Heart right ventricle (tissue), 16 donors: ENCODE measurements at regions not wholly inside any gene's neighbourhood (a gene's known extent, or its start where the extent isn't known, plus 50 kb on each side); places are given as distances from the start of the nearest gene placed in this dataset.

ENCODE experiments used
- ATAC-seq, 8 donors: fragments of 200-7000 bp; cut with Tn5 transposase; one replicate each; pipeline ENCODE4 v1.9.1; 2020; ENCODE audit warnings: mild to moderate bottlenecking in 8 of 8, moderate library complexity in 8 of 8, moderate number of reproducible peaks in 1 of 8
- DNase-seq, 2 donors: peaks; one replicate each; pipeline ENCODE4 v3.0.0-alpha.2; 2020
- H3K27ac ChIP-seq, 10 donors: fragments of 200-600 bp; sonication (generic) in 2 of 10; one replicate each; pipeline versions ENCODE4 v1.5.0 to v1.8.0; 2020 to 2022; ENCODE audit warnings: mild to moderate bottlenecking in 3 of 10
- H3K27me3 ChIP-seq, 7 donors: fragments of 200-600 bp; one replicate each; pipeline ENCODE4 v1.8.0; 2021 to 2022; ENCODE audit warnings: mild to moderate bottlenecking in 2 of 7
- H3K36me3 ChIP-seq, 9 donors: fragments of 200-600 bp; sonication (generic) in 1 of 9; one replicate each; pipeline versions ENCODE4 v1.5.0 to v1.8.0; 2020 to 2022; ENCODE audit warnings: mild to moderate bottlenecking in 2 of 9
- H3K4me1 ChIP-seq, 9 donors: fragments of 200-600 bp; sonication (generic) in 1 of 9; one replicate each; pipeline versions ENCODE4 v1.5.0 to v1.8.0; 2020 to 2022; ENCODE audit warnings: mild to moderate bottlenecking in 4 of 9
- H3K4me3 ChIP-seq, 10 donors: fragments of 200-600 bp; sonication (generic) in 2 of 10; one replicate each; pipeline versions ENCODE4 v1.5.0 to v1.8.0; 2020 to 2022; ENCODE audit warnings: mild to moderate bottlenecking in 7 of 10, moderate library complexity in 2 of 10
- H3K9me3 ChIP-seq, 11 donors: fragments of 200-600 bp in 10 of 11; sonication (generic) in 2 of 11; one replicate each; pipeline versions ENCODE4 v1.5.0 to v1.8.0; 2013 to 2022; ENCODE audit warnings: mild to moderate bottlenecking in 2 of 11, control low read depth in 1 of 11, moderate library complexity in 1 of 11
- WGBS, 2 donors: extraction: QIAGEN DNeasy Blood & Tissue Kit; methylation state at CpG; one replicate each; pipeline ENCODE4 v1.1.7; 2013; ENCODE audit warnings: inconsistent platforms in 1 of 2; 5-methylcytosine and 5-hydroxymethylcytosine counted together
- intact Hi-C, 10 donors: fragments of 100-400 bp; cut with DNase I; formaldehyde crosslinking; loops; one replicate each; pipeline versions ENCODE4 v1.11.1 to v1.14.2; 2022
- TF ChIP-seq, protein P1 (sequence below), 9 donors: fragments of 200-600 bp; sonication (generic) in 2 of 9; IDR thresholded peaks; one replicate each; pipeline versions ENCODE4 v1.5.0 to v1.8.0; 2021 to 2022; ENCODE audit warnings: antibody characterized with exemption in 9 of 9, mild to moderate bottlenecking in 5 of 9, moderate library complexity in 1 of 9
- donor health status: Arrhythmogenic right ventricular cardiomyopathy.
- donor health status: ischemic (EF 13 %, LVEDD 7.1; RV severe dilation, severe dysfunction).
- donor health status: healthy with polysubstance abuse.
- donor health status: DM: no; HTN: yes; CAD: no.
- donor health status: DM: no; HTN: no; CAD: no.
- donor health status: ischemic (EF 25% LVEDD 6.9; RV normal size, moderate dysfunction).
- donor health status: ischemic (EF 25% LVEDD 5.7; RV mildly dilated, moderate dysfunction).
- donor health status: healthy.
- donor health status: DM: yes; HTN: yes; CAD: no.
- donor health status: Ischemic cardiomyopathy.
- donor health status: ischemic (EF 35%, LVEDD 5.7; RV mildly dilated, moderate dysfunction).
- donor health status: nonischemic (EF 11% LVEDD 7.7; RV severe dilation, severe dysfunction).
- donor health status: DM: yes; HTN: yes; CAD: no.
- donor health status: PGD.
- donor health status: ischemic (EF 29% LVEDD 5.4; RV normal size, mild dysfunction).
- donor health status: nonischemic (EF 23%, LVEDD 6.1; RV moderate dilation, normal function).

DNA sequence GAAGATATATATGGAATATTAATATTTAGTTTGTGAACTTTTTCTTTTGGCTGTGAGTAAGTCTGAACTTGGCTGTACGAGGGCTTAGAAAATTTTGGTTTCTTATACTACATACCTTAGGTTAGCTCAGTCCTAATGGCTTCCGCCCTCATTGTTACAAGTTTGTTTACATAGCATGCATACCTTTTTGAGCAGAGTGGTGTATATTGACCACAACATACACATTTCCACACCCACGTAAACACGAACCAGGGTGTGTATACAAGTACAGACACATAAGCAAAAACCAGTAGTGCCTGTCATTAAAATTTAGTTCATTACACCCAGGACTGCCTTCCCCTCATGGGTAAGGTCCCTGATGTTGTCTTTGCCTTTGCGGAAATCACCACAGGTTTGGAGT is 230.2 kb upstream of the RGS6 start:
- Histone ChIP-seq H3K36me3 (peaks cover 0 to 54% (median 0%) of the 10 kb centered on the region in 9 donors), H3K4me1 (peaks cover 0 to 17% (median 8%) of the 10 kb centered on the region in 9 donors), H3K9me3 (no peaks in the 10 kb centered on the region), H3K27me3 (no peaks in the 10 kb centered on the region), H3K4me3 (no peak overlapping the region), H3K27ac (no peak overlapping the region)
- DNase-seq (no peak), ATAC-seq (no peak)
- TF ChIP-seq, protein P1, sequence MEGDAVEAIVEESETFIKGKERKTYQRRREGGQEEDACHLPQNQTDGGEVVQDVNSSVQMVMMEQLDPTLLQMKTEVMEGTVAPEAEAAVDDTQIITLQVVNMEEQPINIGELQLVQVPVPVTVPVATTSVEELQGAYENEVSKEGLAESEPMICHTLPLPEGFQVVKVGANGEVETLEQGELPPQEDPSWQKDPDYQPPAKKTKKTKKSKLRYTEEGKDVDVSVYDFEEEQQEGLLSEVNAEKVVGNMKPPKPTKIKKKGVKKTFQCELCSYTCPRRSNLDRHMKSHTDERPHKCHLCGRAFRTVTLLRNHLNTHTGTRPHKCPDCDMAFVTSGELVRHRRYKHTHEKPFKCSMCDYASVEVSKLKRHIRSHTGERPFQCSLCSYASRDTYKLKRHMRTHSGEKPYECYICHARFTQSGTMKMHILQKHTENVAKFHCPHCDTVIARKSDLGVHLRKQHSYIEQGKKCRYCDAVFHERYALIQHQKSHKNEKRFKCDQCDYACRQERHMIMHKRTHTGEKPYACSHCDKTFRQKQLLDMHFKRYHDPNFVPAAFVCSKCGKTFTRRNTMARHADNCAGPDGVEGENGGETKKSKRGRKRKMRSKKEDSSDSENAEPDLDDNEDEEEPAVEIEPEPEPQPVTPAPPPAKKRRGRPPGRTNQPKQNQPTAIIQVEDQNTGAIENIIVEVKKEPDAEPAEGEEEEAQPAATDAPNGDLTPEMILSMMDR (IDR thresholded peaks at IDR 0.05) = no peak
- 96 to 97% methylated on average over 5 of the region's 5 CpGs for WGBS, 2 donors
- intact Hi-C loops = no loop called here

DNA sequence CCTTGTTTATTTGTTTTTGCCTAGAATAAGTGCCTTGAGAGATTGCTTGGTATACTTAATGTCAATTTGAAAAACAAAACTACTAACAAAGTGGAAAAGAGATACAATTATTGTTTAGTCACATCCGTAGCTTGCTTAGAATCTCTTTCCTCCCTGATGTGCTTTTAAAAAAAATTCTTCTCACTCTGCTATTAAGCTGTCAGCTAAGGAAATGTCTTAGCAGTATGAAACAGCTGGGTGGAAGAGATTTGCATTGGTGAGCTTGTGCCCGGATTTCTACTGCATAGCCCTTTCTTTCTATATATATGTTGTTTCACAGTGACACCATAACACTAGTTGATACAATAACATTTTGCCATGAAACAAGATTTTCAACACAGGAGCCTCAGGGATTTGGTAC is 229.4 kb upstream of the RGS6 start:
- H3K9me3 ChIP-seq = no peaks in the 10 kb centered on the region
- 60 to 61% methylated on average over 2 of the region's 2 CpGs for WGBS, 2 donors
- TF ChIP-seq, protein P1 (IDR thresholded peaks at IDR 0.05) = no peak
- no peaks in the 10 kb centered on the region for H3K27me3 ChIP-seq
- DNase-seq (no peak), ATAC-seq (no peak)
- no peak overlapping the region for H3K27ac ChIP-seq
- peaks cover 0 to 54% (median 0%) of the 10 kb centered on the region in 9 donors for H3K36me3 ChIP-seq
- H3K4me3 ChIP-seq = no peak overlapping the region
- intact Hi-C loops = no loop called here
- peaks cover 0 to 17% (median 8%) of the 10 kb centered on the region in 9 donors for H3K4me1 ChIP-seq

DNA sequence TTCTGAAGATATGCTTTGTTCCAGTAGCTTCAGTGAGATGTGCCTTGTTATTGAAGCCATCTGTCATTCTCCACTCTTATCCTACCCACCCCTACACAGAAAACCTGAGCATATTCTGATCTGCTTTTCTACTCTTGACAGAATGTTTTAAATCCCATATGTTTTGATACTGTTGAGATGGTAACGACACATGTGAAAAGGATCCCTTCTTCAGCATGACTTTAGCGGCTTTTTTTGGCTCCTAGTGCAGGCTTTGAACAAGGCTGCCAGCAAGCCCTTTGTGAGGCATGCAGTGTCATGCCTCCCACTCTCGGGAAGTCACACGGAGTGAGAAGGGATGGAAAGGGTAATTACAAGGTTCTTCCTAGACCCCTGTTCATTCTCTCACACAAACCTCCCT is 228.8 kb upstream of the RGS6 start:
- ATAC-seq (peak in 5 of 8 donors; percentile 49 to 77 (median 57)), DNase-seq (peak in 1 of 2 donors; percentile 31)
- H3K27ac ChIP-seq = no peak overlapping the region
- H3K4me1 ChIP-seq = peaks cover 0 to 14% (median 8%) of the 10 kb centered on the region in 9 donors
- no peak overlapping the region for H3K4me3 ChIP-seq
- H3K9me3 ChIP-seq = no peaks in the 10 kb centered on the region
- intact Hi-C loops = no loop called here
- TF ChIP-seq, protein P1 (IDR thresholded peaks at IDR 0.05) = no peak
- H3K27me3 ChIP-seq = no peaks in the 10 kb centered on the region
- 3 to 17% methylated on average over 4 of the region's 4 CpGs for WGBS, 2 donors
- peaks cover 0 to 54% (median 0%) of the 10 kb centered on the region in 9 donors for H3K36me3 ChIP-seq

DNA sequence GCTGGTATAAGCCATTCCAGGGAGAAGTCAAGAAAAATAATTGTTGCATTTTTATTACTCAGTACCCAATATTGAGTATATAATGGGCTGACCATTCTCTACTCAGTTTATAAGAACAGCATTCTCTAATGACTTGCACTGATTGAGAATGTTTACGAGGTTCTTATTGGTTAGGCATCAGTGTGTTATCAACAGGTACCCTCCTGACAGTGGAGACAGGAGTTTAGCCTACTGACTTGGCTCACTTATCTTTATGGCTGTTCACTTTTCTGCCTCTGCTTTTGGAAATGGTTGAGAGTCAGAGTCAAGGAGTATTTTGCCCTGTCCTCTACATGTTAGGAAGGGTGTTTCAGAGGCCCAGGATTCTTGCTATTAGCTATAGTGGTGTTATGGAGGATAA is 228.0 kb upstream of the RGS6 start:
- Histone ChIP-seq H3K4me1 (peaks cover 0 to 10% (median 8%) of the 10 kb centered on the region in 9 donors), H3K9me3 (no peaks in the 10 kb centered on the region), H3K27me3 (no peaks in the 10 kb centered on the region), H3K27ac (no peak overlapping the region), H3K36me3 (peaks cover 0 to 50% (median 0%) of the 10 kb centered on the region in 9 donors), H3K4me3 (no peak overlapping the region)
- TF ChIP-seq, protein P1 (IDR thresholded peaks at IDR 0.05) = no peak
- intact Hi-C loops = no loop called here
- WGBS, 2 donors = 96 to 100% methylated on average over 1 of the region's 1 CpG
- no peak for DNase-seq
- ATAC-seq = no peak
